IMR-90 (cell line): ENCODE measurements at regions not wholly inside any gene's neighbourhood (a gene's known extent, or its start where the extent isn't known, plus 50 kb on each side); places are given as distances from the start of the nearest gene placed in this dataset.

Experiments used
- ATAC-seq: fragments of 200-7000 bp; cut with Tn5 transposase; 2 replicates; pipeline ENCODE4 v1.9.1; 2020; ENCODE audit warnings: low read depth, mild to moderate bottlenecking, moderate library complexity
- BruUV-seq: library from RNA; stranded (reverse); fragments of 400-500 nt; replicated peaks from 2 replicates; lab custom pipeline; 2021; lab: Mats Ljungman, UMichigan
- CTCF ChIA-PET: fragments of 300-600 bp; formaldehyde crosslinking; extraction: SDS; loops from one replicate; lab custom pipeline; 2021; ENCODE audit warnings: antibody characterized with exemption; lab: Yijun Ruan, JAX
- POLR2A ChIA-PET: fragments of 300-600 bp; sonication (Branson Sonifier 250); formaldehyde crosslinking; loops from one replicate; lab custom pipeline; 2022; ENCODE audit warnings: antibody characterized with exemption; ENCODE audit not compliant: unreplicated experiment; lab: Charles Lee
- DNase-seq: peaks from one replicate; pipeline ENCODE4 v3.0.0; 2013
- H2AFZ ChIP-seq: replicated peaks from 2 replicates; pipeline ENCODE3; 2013; ENCODE audit warnings: low read length, mild to moderate bottlenecking; ENCODE audit not compliant: poor library complexity
- H2AK5ac ChIP-seq: 2 replicates; pipeline ENCODE4 v1.6.1; 2013; ENCODE audit warnings: low read depth, low read length, inconsistent platforms
- H2AK9ac ChIP-seq: replicated peaks from 2 replicates; pipeline ENCODE3; 2013; ENCODE audit warnings: mild to moderate bottlenecking, low read depth, low read length, moderate library complexity; ENCODE audit not compliant: poor library complexity
- H2BK120ac ChIP-seq: 2 replicates; pipeline ENCODE4 v1.6.1; 2013; ENCODE audit warnings: low read depth, low read length, inconsistent platforms
- H2BK15ac ChIP-seq: 3 replicates; pipeline ENCODE4 v1.6.1; 2013; ENCODE audit warnings: low read depth, low read length, inconsistent platforms
- H2BK20ac ChIP-seq: 2 replicates; pipeline ENCODE4 v1.6.1; 2013; ENCODE audit warnings: low read depth, mild to moderate bottlenecking, inconsistent platforms, low read length, moderate library complexity
- H2BK5ac ChIP-seq: 2 replicates; pipeline ENCODE4 v1.6.1; 2013; ENCODE audit warnings: mild to moderate bottlenecking, low read depth, low read length, inconsistent platforms; ENCODE audit not compliant: poor library complexity, severe bottlenecking
- H3K14ac ChIP-seq: replicated peaks from 2 replicates; pipeline ENCODE4 v1.6.1; 2013; ENCODE audit warnings: low read depth, low read length, inconsistent platforms
- H3K18ac ChIP-seq: 2 replicates; pipeline ENCODE4 v1.6.1; 2013; ENCODE audit warnings: low read depth, low read length, control low read depth
- H3K23ac ChIP-seq: 2 replicates; pipeline ENCODE4 v1.6.1; 2013; ENCODE audit warnings: low read depth, low read length, inconsistent platforms
- H3K27ac ChIP-seq: 2 replicates; pipeline ENCODE4 v1.5.1; 2013; ENCODE audit warnings: mild to moderate bottlenecking, control low read depth, low read length; ENCODE audit not compliant: insufficient read depth
- H3K27me3 ChIP-seq: 2 replicates; pipeline ENCODE4 v1.6.1; 2013; ENCODE audit warnings: low read length; ENCODE audit not compliant: control insufficient read depth, insufficient read depth
- H3K36me3 ChIP-seq: 2 replicates; pipeline ENCODE4 v1.6.1; 2013; ENCODE audit warnings: low read length, mixed read lengths; ENCODE audit not compliant: control insufficient read depth, insufficient read depth
- H3K4ac ChIP-seq: 2 replicates; pipeline ENCODE4 v1.6.1; 2013; ENCODE audit warnings: low read depth, low read length, inconsistent platforms
- H3K4me1 ChIP-seq: 2 replicates; pipeline ENCODE4 v1.6.1; 2013; ENCODE audit warnings: low read length, mixed read lengths; ENCODE audit not compliant: control insufficient read depth, insufficient read depth
- H3K4me2 ChIP-seq: 2 replicates; pipeline ENCODE4 v1.6.1; 2013; ENCODE audit warnings: low read depth, mild to moderate bottlenecking, control low read depth, low read length, moderate library complexity
- H3K4me3 ChIP-seq: 2 replicates; pipeline ENCODE4 v1.5.1; 2013; ENCODE audit warnings: low read depth, mild to moderate bottlenecking, control low read depth, low read length, moderate library complexity; ENCODE audit not compliant: insufficient read depth
- H3K56ac ChIP-seq: 2 replicates; pipeline ENCODE4 v1.6.1; 2013; ENCODE audit warnings: low read length, inconsistent platforms; ENCODE audit not compliant: insufficient read depth; ENCODE audit errors: extremely low read depth
- H3K79me1 ChIP-seq, 2 experiments: 2 replicates each; pipeline ENCODE4 v1.6.1; 2013; ENCODE audit warnings: low read length in 2 of 2, inconsistent platforms in 1 of 2, low read depth in 1 of 2
- H3K9ac ChIP-seq: 2 replicates; pipeline ENCODE4 v1.6.1; 2013; ENCODE audit warnings: low read depth, low read length, control low read depth
- H3K9me1 ChIP-seq: 2 replicates; pipeline ENCODE4 v1.6.1; 2013; ENCODE audit warnings: low read length, inconsistent platforms; ENCODE audit not compliant: insufficient read depth
- H3K9me3 ChIP-seq: 2 replicates; pipeline ENCODE4 v1.6.1; 2013; ENCODE audit warnings: low read length; ENCODE audit not compliant: control insufficient read depth, insufficient read depth
- H4K20me1 ChIP-seq: 2 replicates; pipeline ENCODE4 v1.6.1; 2013; ENCODE audit warnings: low read length, inconsistent platforms; ENCODE audit not compliant: insufficient read depth
- H4K5ac ChIP-seq: 2 replicates; pipeline ENCODE4 v1.6.1; 2013; ENCODE audit warnings: mild to moderate bottlenecking, low read depth, low read length, control low read depth
- H4K8ac ChIP-seq, 2 experiments: 2 replicates each; pipeline ENCODE4 v1.6.1; 2013; ENCODE audit warnings: low read depth in 2 of 2, low read length in 2 of 2, control low read depth in 1 of 2, inconsistent platforms in 1 of 2
- H4K91ac ChIP-seq: 2 replicates; pipeline ENCODE4 v1.6.1; 2013; ENCODE audit warnings: low read depth, low read length, inconsistent platforms; ENCODE audit not compliant: insufficient read depth
- SMC3 ChIP-seq: fragments of 150-350 bp; IDR thresholded peaks from 2 replicates; pipeline ENCODE4 v1.6.1; 2016; ENCODE audit warnings: low read depth, mild to moderate bottlenecking, antibody characterized with exemption, low read length, moderate library complexity
- WGBS, 2 experiments: methylation state at CpG; one replicate each; pipeline versions ENCODE4 v1.1.5 to v1.1.7; 2013; ENCODE audit warnings: missing lambda C conversion rate in 2 of 2; ENCODE audit not compliant: insufficient read length in 1 of 2; ENCODE audit errors: extremely low coverage in 2 of 2; 5-methylcytosine and 5-hydroxymethylcytosine counted together
- dilution Hi-C: fragments of 300-500 bp; cut with HindIII; formaldehyde crosslinking; loops from one replicate; pipeline ENCODE4 v1.14.3; 2018; ENCODE audit warnings: low sequenced_read_pairs; ENCODE audit not compliant: unreplicated experiment
- in situ Hi-C: fragments of 300-500 bp; cut with MboI; formaldehyde crosslinking; loops from 3 replicates; pipeline ENCODE4 v1.14.3; 2019; ENCODE audit warnings: low sequenced_read_pairs, inconsistent platforms, mixed read lengths
- intact Hi-C: fragments of 100-400 bp; cut with micrococcal nuclease; formaldehyde crosslinking; loops from 2 replicates; pipeline ENCODE4 v1.10.0; 2022

GRCh38 chr22:34976474-34976873 is 89.5 kb upstream of the ISX start:
- POLR2A ChIA-PET, result no interaction called here
- H3K4ac ChIP-seq, result no peak overlapping the region
- no peaks in the 10 kb centered on the region for H3K79me1 ChIP-seq
- no peaks in the 10 kb centered on the region for H3K36me3 ChIP-seq
- no peak overlapping the region for H2AK9ac ChIP-seq
- no peaks in the 10 kb centered on the region for H3K27me3 ChIP-seq
- H3K9me3 ChIP-seq, result peaks cover 41% of the 10 kb centered on the region
- intact Hi-C loops (no loop called here), in situ Hi-C loops (no loop called here), dilution Hi-C loops (no loop called here)
- H4K91ac ChIP-seq, result no peak overlapping the region
- no peak overlapping the region for H2AK5ac ChIP-seq
- H3K14ac ChIP-seq, result no peak overlapping the region
- CTCF ChIA-PET, result no interaction called here
- BruUV-seq, result no TSS peak
- no peak for DNase-seq
- no peak overlapping the region for H2BK15ac ChIP-seq
- no peak overlapping the region for H3K27ac ChIP-seq
- 60% methylated on average over 1 of the region's 4 CpGs; no CpG with 5 or more reads in 1 of the 2 experiments for WGBS, 2 experiments
- H3K9me1 ChIP-seq, result no peaks in the 10 kb centered on the region
- H3K4me2 ChIP-seq, result no peak overlapping the region
- H4K8ac ChIP-seq, result no peak overlapping the region
- no peak overlapping the region for H3K56ac ChIP-seq
- H3K18ac ChIP-seq, result no peak overlapping the region
- no peak overlapping the region for H3K4me3 ChIP-seq
- no peak overlapping the region for H3K9ac ChIP-seq
- no peak overlapping the region for H2BK20ac ChIP-seq
- H3K4me1 ChIP-seq, result no peaks in the 10 kb centered on the region
- no peak overlapping the region for H2BK120ac ChIP-seq
- TF ChIP-seq SMC3, result no peak
- no peak for ATAC-seq
- no peak overlapping the region for H4K5ac ChIP-seq
- no peak overlapping the region for H2BK5ac ChIP-seq
- no peak overlapping the region for H2AFZ ChIP-seq
- no peak overlapping the region for H3K23ac ChIP-seq
- H4K20me1 ChIP-seq, result no peaks in the 10 kb centered on the region
